ENCODE measurements at regions not wholly inside any gene's neighbourhood (a gene's known extent, or its start where the extent isn't known, plus 50 kb on each side); places are given as distances from the start of the nearest gene placed in this dataset.

DNA sequence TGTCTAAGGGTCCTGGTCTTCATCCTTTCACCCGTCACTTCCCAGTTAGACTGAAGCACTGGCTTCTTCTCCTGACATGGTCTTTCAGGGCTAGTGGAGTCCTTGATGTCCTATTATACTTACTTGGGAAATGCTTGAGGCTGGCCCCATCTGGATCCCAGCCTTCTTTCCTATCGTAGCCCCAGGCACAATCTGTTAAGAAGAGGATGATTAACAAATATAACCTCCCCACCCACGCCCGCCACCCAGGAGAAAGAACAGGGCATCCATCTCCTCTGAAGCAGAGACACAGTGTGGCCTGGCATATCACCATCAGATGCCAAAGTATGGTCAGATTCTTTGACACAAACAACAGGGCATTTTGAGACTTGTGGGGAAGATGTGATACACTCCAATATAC is 530.1 kb downstream of the SOX11 start:
- H3K4me1 Mint-ChIP-seq, result no peaks in the 10 kb centered on the region
- H3K27me3 Mint-ChIP-seq (ENCODE audit: low read depth), result no peaks in the 10 kb centered on the region
- no peaks in the 10 kb centered on the region for H3K79me1 ChIP-seq (ENCODE audit: insufficient read depth, low read depth, low read length, poor library complexity, severe bottlenecking)

More for the DNA sequence above, 530.1 kb downstream of the SOX11 start:
- no peak overlapping the region for H3K27ac Mint-ChIP-seq
- H3K4me2 ChIP-seq (ENCODE audit: insufficient read depth, insufficient read length, low read length), result no peak overlapping the region
- H4K8ac ChIP-seq (replicated peaks; ENCODE audit: insufficient read length, low read depth, low read length), result no peak overlapping the region
- no peak overlapping the region for H3K4me3 Mint-ChIP-seq
- H3K23ac ChIP-seq (ENCODE audit: insufficient read length, low read depth, low read length), result no peak overlapping the region
- H3K14ac ChIP-seq (ENCODE audit: insufficient read depth, low read length), result no peak overlapping the region
- no peak overlapping the region for H2BK120ac ChIP-seq (ENCODE audit: low read depth, low read length, poor library complexity, severe bottlenecking)
- H2AK5ac ChIP-seq (ENCODE audit: insufficient read length, low read length), result no peak overlapping the region
- H2BK5ac ChIP-seq (ENCODE audit: insufficient read length, low read length), result no peak overlapping the region
- no peak overlapping the region for H3T11ph ChIP-seq (ENCODE audit: low read length)
- H4K20me1 ChIP-seq (ENCODE audit: control insufficient read depth, insufficient read depth, insufficient read length), result no peaks in the 10 kb centered on the region
- no peak overlapping the region for H3K27ac ChIP-seq (ENCODE audit: insufficient read length, low read depth, low read length)
- H3K4me1 ChIP-seq (ENCODE audit: insufficient read depth, low read length), result no peaks in the 10 kb centered on the region
- H3K9ac ChIP-seq (ENCODE audit: extremely low read depth, insufficient read length, low read length), result no peak overlapping the region
- H3K56ac ChIP-seq (ENCODE audit: insufficient read length, low read depth, low read length), result no peak overlapping the region
- H2BK20ac ChIP-seq (ENCODE audit: low read depth, low read length, poor library complexity, severe bottlenecking), result no peak overlapping the region
- no peaks in the 10 kb centered on the region for H3K27me3 ChIP-seq (ENCODE audit: insufficient read depth, low read length)
- DNase-seq, result no peak
- H2BK12ac ChIP-seq (ENCODE audit: insufficient read length, low read depth, low read length), result no peak overlapping the region
- H3K36me3 Mint-ChIP-seq (ENCODE audit: insufficient read depth in 1 of 3, low read depth in 3 of 3), result no peaks in the 10 kb centered on the region
- H3K9me3 ChIP-seq (ENCODE audit: control insufficient read depth, low read depth, low read length), result no peaks in the 10 kb centered on the region
- TF ChIP-seq, protein P1, sequence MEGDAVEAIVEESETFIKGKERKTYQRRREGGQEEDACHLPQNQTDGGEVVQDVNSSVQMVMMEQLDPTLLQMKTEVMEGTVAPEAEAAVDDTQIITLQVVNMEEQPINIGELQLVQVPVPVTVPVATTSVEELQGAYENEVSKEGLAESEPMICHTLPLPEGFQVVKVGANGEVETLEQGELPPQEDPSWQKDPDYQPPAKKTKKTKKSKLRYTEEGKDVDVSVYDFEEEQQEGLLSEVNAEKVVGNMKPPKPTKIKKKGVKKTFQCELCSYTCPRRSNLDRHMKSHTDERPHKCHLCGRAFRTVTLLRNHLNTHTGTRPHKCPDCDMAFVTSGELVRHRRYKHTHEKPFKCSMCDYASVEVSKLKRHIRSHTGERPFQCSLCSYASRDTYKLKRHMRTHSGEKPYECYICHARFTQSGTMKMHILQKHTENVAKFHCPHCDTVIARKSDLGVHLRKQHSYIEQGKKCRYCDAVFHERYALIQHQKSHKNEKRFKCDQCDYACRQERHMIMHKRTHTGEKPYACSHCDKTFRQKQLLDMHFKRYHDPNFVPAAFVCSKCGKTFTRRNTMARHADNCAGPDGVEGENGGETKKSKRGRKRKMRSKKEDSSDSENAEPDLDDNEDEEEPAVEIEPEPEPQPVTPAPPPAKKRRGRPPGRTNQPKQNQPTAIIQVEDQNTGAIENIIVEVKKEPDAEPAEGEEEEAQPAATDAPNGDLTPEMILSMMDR (conservative IDR thresholded peaks at IDR 0.05), result no peak
- H3K9me3 Mint-ChIP-seq, result no peaks in the 10 kb centered on the region
- no CpG with 5 or more reads among the region's 4 CpGs for WGBS (ENCODE audit: extremely low coverage, insufficient read length, low lambda C conversion rate)
- H3K4ac ChIP-seq (ENCODE audit: low read depth, low read length), result no peak overlapping the region
- H3K79me2 ChIP-seq (ENCODE audit: insufficient read depth, low read length), result peaks cover 4% of the 10 kb centered on the region; the same call in 1 of the 2 replicates
- no peak overlapping the region for H2AFZ ChIP-seq (ENCODE audit: low read length)
- no peak overlapping the region for H3K18ac ChIP-seq (ENCODE audit: insufficient read length, low read depth, low read length)
- H4K91ac ChIP-seq (ENCODE audit: insufficient read length, low read depth, low read length), result no peak overlapping the region
- no peak overlapping the region for H2BK15ac ChIP-seq (ENCODE audit: low read depth, low read length)
- H4K5ac ChIP-seq (ENCODE audit: insufficient read length, low read depth, low read length), result no peak overlapping the region
- H3K23me2 ChIP-seq (ENCODE audit: insufficient read length, low read depth, low read length, poor library complexity, severe bottlenecking), result no peaks in the 10 kb centered on the region

Measured in H9 (cell line).